ENCODE measurements at regions not wholly inside any gene's neighbourhood (a gene's known extent, or its start where the extent isn't known, plus 50 kb on each side); places are given as distances from the start of the nearest gene placed in this dataset.

DNA sequence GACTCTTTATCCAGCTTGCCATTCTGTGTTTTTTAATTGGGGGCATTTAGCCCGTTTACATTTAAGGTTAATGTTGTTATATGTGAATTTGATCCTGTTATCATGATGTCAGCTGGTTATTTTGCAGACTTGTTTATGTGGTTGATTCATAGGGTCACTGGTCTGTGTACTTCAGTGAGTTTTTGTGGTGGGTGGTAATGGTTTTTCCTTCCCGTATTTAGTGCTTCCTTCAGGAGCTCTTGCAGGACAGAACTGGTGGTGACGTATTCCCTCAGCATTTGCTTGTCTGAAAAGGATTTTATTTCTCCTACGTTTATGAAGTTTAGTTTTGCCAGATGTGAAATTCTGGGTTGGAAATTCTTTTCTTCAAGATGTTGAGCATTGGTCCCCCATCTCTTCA is 381.1 kb downstream of the MAN2A1 start:
- TF ChIP-seq CTCF (IDR thresholded peaks at IDR 0.05): no peak
- TF ChIP-seq POLR2A (IDR thresholded peaks at IDR 0.05): no peak
